Calu3 (cell line): ENCODE measurements at regions not wholly inside any gene's neighbourhood (a gene's known extent, or its start where the extent isn't known, plus 50 kb on each side); places are given as distances from the start of the nearest gene placed in this dataset.

Experiments
- BruUV-seq: library from RNA; stranded (reverse); fragments of 400-500 nt; replicated peaks from 2 replicates; lab custom pipeline; 2021; lab: Mats Ljungman, UMichigan
- CTCF ChIA-PET: fragments of 300-600 bp; sonication (Branson Sonifier 250); formaldehyde crosslinking; loops from one replicate; lab custom pipeline; 2022; ENCODE audit warnings: antibody characterized with exemption; lab: Charles Lee
- DNase-seq: peaks from one replicate; pipeline ENCODE4 v3.0.0; 2022
- H3K27ac Mint-ChIP-seq: one replicate; pipeline ENCODE4 v1.8.0; 2022; ENCODE audit warnings: mixed read lengths; ENCODE audit not compliant: unreplicated experiment
- H3K27me3 Mint-ChIP-seq: one replicate; pipeline ENCODE4 v1.8.0; 2022; ENCODE audit warnings: mixed read lengths; ENCODE audit not compliant: unreplicated experiment
- H3K36me3 Mint-ChIP-seq: one replicate; pipeline ENCODE4 v1.8.0; 2022; ENCODE audit warnings: mild to moderate bottlenecking, moderate library complexity, mixed read lengths; ENCODE audit not compliant: insufficient read depth, unreplicated experiment
- H3K4me1 Mint-ChIP-seq: one replicate; pipeline ENCODE4 v1.8.0; 2022; ENCODE audit warnings: mild to moderate bottlenecking, low read depth, mixed read lengths; ENCODE audit not compliant: unreplicated experiment
- H3K4me3 Mint-ChIP-seq: one replicate; pipeline ENCODE4 v1.8.0; 2022; ENCODE audit warnings: mild to moderate bottlenecking, low read depth, moderate library complexity, mixed read lengths; ENCODE audit not compliant: unreplicated experiment
- H3K9me3 Mint-ChIP-seq: one replicate; pipeline ENCODE4 v1.8.0; 2022; ENCODE audit warnings: low read depth, mixed read lengths; ENCODE audit not compliant: unreplicated experiment
- intact Hi-C: fragments of 100-400 bp; cut with micrococcal nuclease; formaldehyde crosslinking; loops from one replicate; pipeline ENCODE4 v1.10.0; 2022; ENCODE audit not compliant: unreplicated experiment
- TF ChIP-seq, protein P1 (sequence below): fragments of 200-600 bp; IDR thresholded peaks from one replicate; pipeline ENCODE4 v1.8.0; 2022; ENCODE audit warnings: antibody characterized with exemption; ENCODE audit not compliant: unreplicated experiment

DNA sequence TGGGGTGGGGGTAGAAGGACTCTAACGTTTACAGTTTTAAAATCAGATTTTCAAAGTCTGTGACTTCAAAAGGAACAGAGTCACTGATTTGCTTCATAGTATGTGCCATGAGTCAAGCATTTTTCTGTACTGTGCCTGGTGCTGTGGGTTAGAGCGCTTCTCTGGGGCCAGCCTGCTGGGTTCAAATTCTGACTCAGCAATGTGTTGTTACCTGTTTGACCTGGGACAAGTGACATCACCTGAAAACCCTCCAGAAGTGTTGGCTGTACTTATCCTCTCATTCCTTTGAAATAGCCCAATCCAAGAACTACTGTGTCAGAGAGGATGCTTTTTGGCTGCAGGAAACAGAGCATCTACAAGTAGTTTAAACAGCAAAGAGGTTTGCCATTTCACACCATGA lies 101.7 kb downstream of the LSM3 start:
- no peaks in the 10 kb centered on the region for H3K27me3 Mint-ChIP-seq
- peaks cover 4% of the 10 kb centered on the region for H3K36me3 Mint-ChIP-seq
- CTCF ChIA-PET = no interaction called here
- no peak for DNase-seq
- H3K4me1 Mint-ChIP-seq = no peaks in the 10 kb centered on the region
- TF ChIP-seq, protein P1, sequence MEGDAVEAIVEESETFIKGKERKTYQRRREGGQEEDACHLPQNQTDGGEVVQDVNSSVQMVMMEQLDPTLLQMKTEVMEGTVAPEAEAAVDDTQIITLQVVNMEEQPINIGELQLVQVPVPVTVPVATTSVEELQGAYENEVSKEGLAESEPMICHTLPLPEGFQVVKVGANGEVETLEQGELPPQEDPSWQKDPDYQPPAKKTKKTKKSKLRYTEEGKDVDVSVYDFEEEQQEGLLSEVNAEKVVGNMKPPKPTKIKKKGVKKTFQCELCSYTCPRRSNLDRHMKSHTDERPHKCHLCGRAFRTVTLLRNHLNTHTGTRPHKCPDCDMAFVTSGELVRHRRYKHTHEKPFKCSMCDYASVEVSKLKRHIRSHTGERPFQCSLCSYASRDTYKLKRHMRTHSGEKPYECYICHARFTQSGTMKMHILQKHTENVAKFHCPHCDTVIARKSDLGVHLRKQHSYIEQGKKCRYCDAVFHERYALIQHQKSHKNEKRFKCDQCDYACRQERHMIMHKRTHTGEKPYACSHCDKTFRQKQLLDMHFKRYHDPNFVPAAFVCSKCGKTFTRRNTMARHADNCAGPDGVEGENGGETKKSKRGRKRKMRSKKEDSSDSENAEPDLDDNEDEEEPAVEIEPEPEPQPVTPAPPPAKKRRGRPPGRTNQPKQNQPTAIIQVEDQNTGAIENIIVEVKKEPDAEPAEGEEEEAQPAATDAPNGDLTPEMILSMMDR = no peak
- H3K4me3 Mint-ChIP-seq = no peak overlapping the region
- intact Hi-C loops = no loop called here
- no peak overlapping the region for H3K27ac Mint-ChIP-seq
- BruUV-seq = no TSS peak
- H3K9me3 Mint-ChIP-seq = no peaks in the 10 kb centered on the region

- intact Hi-C loops = no loop called here
- BruUV-seq = no TSS peak
- no peak for DNase-seq
- Mint-ChIP-seq H3K4me3 (no peak overlapping the region), H3K27me3 (no peaks in the 10 kb centered on the region), H3K4me1 (no peaks in the 10 kb centered on the region), H3K36me3 (peaks cover 4% of the 10 kb centered on the region), H3K9me3 (no peaks in the 10 kb centered on the region), H3K27ac (no peak overlapping the region)
- TF ChIP-seq, protein P1 = no peak
- CTCF ChIA-PET = interaction anchor here (0.6 kb wide), 1 partner anchor 76 kb away, joined by 4 read pairs; no protein-coding TSS in a partner anchor
Observed at GRCh38 chr3:14281053-14281452, 102.4 kb downstream of the LSM3 start.

DNA sequence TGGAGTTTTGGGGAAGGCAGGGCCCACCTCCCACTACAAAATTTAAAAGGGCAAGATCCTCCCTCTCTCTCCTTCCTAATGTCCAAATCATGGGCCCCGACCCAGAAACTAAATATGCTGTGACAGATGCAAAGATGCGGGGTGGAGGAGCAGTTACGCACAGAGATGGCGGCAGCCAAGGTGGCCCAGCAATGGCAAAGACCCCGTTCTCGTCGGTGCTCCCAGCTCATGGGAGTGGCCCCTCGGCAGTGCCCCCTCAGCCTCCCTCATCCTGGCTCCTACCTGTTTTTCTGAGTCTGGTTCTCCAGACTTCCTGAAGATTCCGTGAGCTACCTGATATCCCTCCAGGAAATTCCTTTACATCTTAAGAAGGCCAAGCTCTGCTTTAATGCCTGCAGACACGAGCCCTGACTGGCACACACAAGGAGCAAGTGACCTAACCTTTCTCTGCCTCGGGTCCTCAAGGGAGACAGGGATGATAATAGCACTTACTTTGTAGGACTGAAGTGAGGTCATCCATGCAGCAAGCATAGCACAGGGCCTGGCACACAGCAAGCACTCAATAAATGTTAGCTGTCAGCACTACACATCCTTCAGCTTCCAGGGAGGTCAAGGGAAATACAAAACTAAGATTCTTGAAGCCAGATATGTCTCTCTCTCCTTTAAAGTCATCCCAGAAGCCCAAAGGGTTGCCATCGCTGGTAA lies 103.5 kb downstream of the LSM3 start:
- H3K36me3 Mint-ChIP-seq = peaks cover 4% of the 10 kb centered on the region
- no peaks in the 10 kb centered on the region for H3K9me3 Mint-ChIP-seq
- no peak for DNase-seq
- no peak overlapping the region for H3K4me3 Mint-ChIP-seq
- no peaks in the 10 kb centered on the region for H3K27me3 Mint-ChIP-seq
- CTCF ChIA-PET = no interaction called here
- no peak overlapping the region for H3K27ac Mint-ChIP-seq
- TF ChIP-seq, protein P1 = no peak
- no TSS peak for BruUV-seq
- intact Hi-C loops = no loop called here
- no peaks in the 10 kb centered on the region for H3K4me1 Mint-ChIP-seq

- TF ChIP-seq, protein P1 = no peak
- Mint-ChIP-seq H3K4me1 (no peaks in the 10 kb centered on the region), H3K4me3 (no peak overlapping the region), H3K9me3 (no peaks in the 10 kb centered on the region), H3K36me3 (peaks cover 4% of the 10 kb centered on the region), H3K27ac (no peak overlapping the region), H3K27me3 (no peaks in the 10 kb centered on the region)
- no peak for DNase-seq
- CTCF ChIA-PET = no interaction called here
- BruUV-seq = no TSS peak
- intact Hi-C loops = no loop called here
Observed at GRCh38 chr3:14282706-14283075, 104.1 kb downstream of the LSM3 start.
